Neural cell (in vitro differentiated cells): ENCODE measurements at regions not wholly inside any gene's neighbourhood (a gene's known extent, or its start where the extent isn't known, plus 50 kb on each side); places are given as distances from the start of the nearest gene placed in this dataset.

Experiments used
- H2AFZ ChIP-seq: fragments of 200-600, 300-800 bp; sonication (generic), shearing (Covaris generic); 2 replicates; pipeline ENCODE4 v1.6.0; 2014; ENCODE audit warnings: low read depth, mild to moderate bottlenecking, antibody characterized with exemption, low read length, moderate library complexity
- H3F3A ChIP-seq: fragments of 200-600 bp; shearing (Covaris generic); 2 replicates; pipeline ENCODE4 v1.6.1; 2016; ENCODE audit warnings: mild to moderate bottlenecking, moderate library complexity, mixed read lengths, antibody characterized with exemption, low read length; ENCODE audit not compliant: insufficient read depth, poor library complexity, severe bottlenecking
- H3K27ac ChIP-seq: fragments of 200-600, 300-800 bp; sonication (generic), shearing (Covaris generic); 2 replicates; pipeline ENCODE4 v1.5.1; 2014; ENCODE audit warnings: mild to moderate bottlenecking, low read length, moderate library complexity
- H3K27me3 ChIP-seq: fragments of 300-800, 200-600 bp; sonication (generic), shearing (Covaris generic); 2 replicates; pipeline ENCODE4 v1.6.0; 2014; ENCODE audit warnings: mild to moderate bottlenecking, low read depth, low read length, moderate library complexity; ENCODE audit not compliant: insufficient read depth
- H3K36me3 ChIP-seq: fragments of 300-800, 200-600 bp; sonication (generic), shearing (Covaris generic); 2 replicates; pipeline ENCODE4 v1.5.1; 2014; ENCODE audit warnings: mild to moderate bottlenecking, antibody characterized with exemption, low read length, moderate library complexity; ENCODE audit not compliant: insufficient read depth
- H3K4me2 ChIP-seq: fragments of 300-800, 200-600 bp; sonication (generic), shearing (Covaris generic); 2 replicates; pipeline ENCODE4 v1.6.0; 2014; ENCODE audit warnings: mild to moderate bottlenecking, low read length
- H3K4me3 ChIP-seq: fragments of 300-800, 200-600 bp; sonication (generic), shearing (Covaris generic); 2 replicates; pipeline ENCODE4 v1.5.1; 2014; ENCODE audit warnings: mild to moderate bottlenecking, low read length, moderate library complexity
- H3K79me2 ChIP-seq: fragments of 200-600 bp; shearing (Covaris generic); replicated peaks from 2 replicates; pipeline ENCODE4 v1.6.0; 2014; ENCODE audit warnings: mild to moderate bottlenecking, low read length, moderate library complexity; ENCODE audit not compliant: insufficient read depth
- H3K9ac ChIP-seq: fragments of 300-800, 200-600 bp; sonication (generic), shearing (Covaris generic); 2 replicates; pipeline ENCODE4 v1.6.1; 2016; ENCODE audit warnings: mild to moderate bottlenecking, low read length, mixed read lengths
- H3K9me2 ChIP-seq: fragments of 200-600 bp; shearing (Covaris generic); 2 replicates; pipeline ENCODE4 v1.6.1; 2016; ENCODE audit warnings: mild to moderate bottlenecking, low read length, mixed read lengths; ENCODE audit not compliant: insufficient read depth
- H3K9me3 ChIP-seq: fragments of 200-600, 300-800 bp; sonication (generic), shearing (Covaris generic); 2 replicates; pipeline ENCODE4 v1.6.1; 2016; ENCODE audit warnings: mild to moderate bottlenecking, mixed run types, low read length, moderate library complexity, mixed read lengths
- H4K20me1 ChIP-seq: fragments of 200-600 bp; shearing (Covaris generic); 2 replicates; pipeline ENCODE4 v1.6.1; 2016; ENCODE audit warnings: mild to moderate bottlenecking, mixed run types; ENCODE audit not compliant: insufficient read depth
- EP300 ChIP-seq: fragments of 450-650 bp; conservative IDR thresholded peaks from 2 replicates; pipeline ENCODE4 v1.6.1; 2014; ENCODE audit warnings: antibody characterized with exemption, mild to moderate bottlenecking, moderate library complexity; ENCODE audit not compliant: poor library complexity, severe bottlenecking
- EZH2 ChIP-seq: fragments of 200-600, 300-800 bp; shearing (Covaris generic), sonication (generic); IDR thresholded peaks from 2 replicates; pipeline ENCODE4 v1.6.1; 2014; ENCODE audit warnings: antibody characterized with exemption, low read length, borderline replicate concordance, mild to moderate bottlenecking; ENCODE audit not compliant: insufficient read depth, poor library complexity, severe bottlenecking
- MXI1 ChIP-seq: fragments of 450-650 bp; conservative IDR thresholded peaks from 2 replicates; pipeline ENCODE4 v1.6.1; 2014; ENCODE audit warnings: antibody characterized with exemption, mild to moderate bottlenecking; ENCODE audit not compliant: poor library complexity, severe bottlenecking
- POLR2AphosphoS5 ChIP-seq: IDR thresholded peaks from 2 replicates; pipeline ENCODE4 v1.6.1; 2012
- RAD21 ChIP-seq: fragments of 450-650 bp; conservative IDR thresholded peaks from 2 replicates; pipeline ENCODE4 v1.6.1; 2014; ENCODE audit warnings: antibody characterized with exemption, mild to moderate bottlenecking, moderate library complexity
- SMC3 ChIP-seq: fragments of 450-650 bp; conservative IDR thresholded peaks from 2 replicates; pipeline ENCODE4 v1.6.1; 2014; ENCODE audit warnings: antibody characterized with exemption, mild to moderate bottlenecking, moderate library complexity; ENCODE audit not compliant: poor library complexity
- TAF1 ChIP-seq: IDR thresholded peaks from 2 replicates; pipeline ENCODE4 v1.6.1; 2012; ENCODE audit warnings: low read depth
- TF ChIP-seq, protein P1 (sequence below): fragments of 450-650 bp; IDR thresholded peaks from 2 replicates; pipeline ENCODE4 v1.5.1; 2014; ENCODE audit warnings: antibody characterized with exemption, mild to moderate bottlenecking, moderate library complexity; ENCODE audit not compliant: poor library complexity, severe bottlenecking
- TF ChIP-seq, protein P2 (sequence below): IDR thresholded peaks from 2 replicates; pipeline ENCODE4 v1.6.1; 2012; ENCODE audit warnings: borderline replicate concordance

DNA sequence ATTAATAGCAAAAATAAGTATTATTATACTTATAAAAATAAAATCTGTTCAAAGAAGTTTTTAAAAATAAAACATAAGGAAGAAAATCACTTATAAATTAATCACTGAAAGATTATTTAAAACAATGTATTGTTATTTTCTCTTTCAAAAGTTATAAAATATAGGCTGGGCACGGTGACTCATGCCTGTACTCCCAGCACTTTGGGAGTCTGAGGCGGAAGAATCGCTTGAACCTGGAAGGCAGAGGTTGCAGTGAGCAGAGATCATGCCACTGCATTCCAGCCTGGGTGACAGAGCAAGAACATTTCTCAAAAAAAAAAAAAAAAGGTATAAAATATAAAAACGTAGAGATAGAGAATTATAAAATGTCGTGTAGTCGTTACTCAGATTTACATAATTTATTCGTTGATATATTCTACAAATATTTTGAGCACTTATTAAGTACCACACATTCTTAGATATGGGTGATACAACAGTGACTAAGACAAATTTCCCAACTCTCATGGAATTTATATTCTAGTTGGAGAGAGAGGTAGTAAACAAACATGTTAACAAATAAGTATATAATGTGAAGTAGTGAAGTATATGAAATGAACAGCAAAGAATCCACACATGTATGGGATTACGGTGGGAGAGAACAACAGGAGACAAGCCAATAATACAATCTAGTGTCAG is 1030.0 kb downstream of the SORCS1 start:
- no peaks in the 10 kb centered on the region for H4K20me1 ChIP-seq
- no peak overlapping the region for H3K4me3 ChIP-seq
- H3K36me3 ChIP-seq: no peaks in the 10 kb centered on the region
- no peaks in the 10 kb centered on the region for H3K9me3 ChIP-seq
- no peaks in the 10 kb centered on the region for H3K27me3 ChIP-seq
- H3F3A ChIP-seq: no peaks in the 10 kb centered on the region
- no peak overlapping the region for H3K9ac ChIP-seq
- TF ChIP-seq, protein P1, sequence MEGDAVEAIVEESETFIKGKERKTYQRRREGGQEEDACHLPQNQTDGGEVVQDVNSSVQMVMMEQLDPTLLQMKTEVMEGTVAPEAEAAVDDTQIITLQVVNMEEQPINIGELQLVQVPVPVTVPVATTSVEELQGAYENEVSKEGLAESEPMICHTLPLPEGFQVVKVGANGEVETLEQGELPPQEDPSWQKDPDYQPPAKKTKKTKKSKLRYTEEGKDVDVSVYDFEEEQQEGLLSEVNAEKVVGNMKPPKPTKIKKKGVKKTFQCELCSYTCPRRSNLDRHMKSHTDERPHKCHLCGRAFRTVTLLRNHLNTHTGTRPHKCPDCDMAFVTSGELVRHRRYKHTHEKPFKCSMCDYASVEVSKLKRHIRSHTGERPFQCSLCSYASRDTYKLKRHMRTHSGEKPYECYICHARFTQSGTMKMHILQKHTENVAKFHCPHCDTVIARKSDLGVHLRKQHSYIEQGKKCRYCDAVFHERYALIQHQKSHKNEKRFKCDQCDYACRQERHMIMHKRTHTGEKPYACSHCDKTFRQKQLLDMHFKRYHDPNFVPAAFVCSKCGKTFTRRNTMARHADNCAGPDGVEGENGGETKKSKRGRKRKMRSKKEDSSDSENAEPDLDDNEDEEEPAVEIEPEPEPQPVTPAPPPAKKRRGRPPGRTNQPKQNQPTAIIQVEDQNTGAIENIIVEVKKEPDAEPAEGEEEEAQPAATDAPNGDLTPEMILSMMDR: no peak
- TF ChIP-seq TAF1: no peak
- TF ChIP-seq POLR2AphosphoS5: no peak
- no peak for TF ChIP-seq MXI1
- TF ChIP-seq EZH2: no peak
- TF ChIP-seq RAD21: no peak
- TF ChIP-seq SMC3: no peak
- TF ChIP-seq, protein P2, sequence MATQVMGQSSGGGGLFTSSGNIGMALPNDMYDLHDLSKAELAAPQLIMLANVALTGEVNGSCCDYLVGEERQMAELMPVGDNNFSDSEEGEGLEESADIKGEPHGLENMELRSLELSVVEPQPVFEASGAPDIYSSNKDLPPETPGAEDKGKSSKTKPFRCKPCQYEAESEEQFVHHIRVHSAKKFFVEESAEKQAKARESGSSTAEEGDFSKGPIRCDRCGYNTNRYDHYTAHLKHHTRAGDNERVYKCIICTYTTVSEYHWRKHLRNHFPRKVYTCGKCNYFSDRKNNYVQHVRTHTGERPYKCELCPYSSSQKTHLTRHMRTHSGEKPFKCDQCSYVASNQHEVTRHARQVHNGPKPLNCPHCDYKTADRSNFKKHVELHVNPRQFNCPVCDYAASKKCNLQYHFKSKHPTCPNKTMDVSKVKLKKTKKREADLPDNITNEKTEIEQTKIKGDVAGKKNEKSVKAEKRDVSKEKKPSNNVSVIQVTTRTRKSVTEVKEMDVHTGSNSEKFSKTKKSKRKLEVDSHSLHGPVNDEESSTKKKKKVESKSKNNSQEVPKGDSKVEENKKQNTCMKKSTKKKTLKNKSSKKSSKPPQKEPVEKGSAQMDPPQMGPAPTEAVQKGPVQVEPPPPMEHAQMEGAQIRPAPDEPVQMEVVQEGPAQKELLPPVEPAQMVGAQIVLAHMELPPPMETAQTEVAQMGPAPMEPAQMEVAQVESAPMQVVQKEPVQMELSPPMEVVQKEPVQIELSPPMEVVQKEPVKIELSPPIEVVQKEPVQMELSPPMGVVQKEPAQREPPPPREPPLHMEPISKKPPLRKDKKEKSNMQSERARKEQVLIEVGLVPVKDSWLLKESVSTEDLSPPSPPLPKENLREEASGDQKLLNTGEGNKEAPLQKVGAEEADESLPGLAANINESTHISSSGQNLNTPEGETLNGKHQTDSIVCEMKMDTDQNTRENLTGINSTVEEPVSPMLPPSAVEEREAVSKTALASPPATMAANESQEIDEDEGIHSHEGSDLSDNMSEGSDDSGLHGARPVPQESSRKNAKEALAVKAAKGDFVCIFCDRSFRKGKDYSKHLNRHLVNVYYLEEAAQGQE: no peak
- no peak for TF ChIP-seq EP300
- no peaks in the 10 kb centered on the region for H3K79me2 ChIP-seq
- H3K4me2 ChIP-seq: no peak overlapping the region
- H3K27ac ChIP-seq: no peak overlapping the region
- no peak overlapping the region for H2AFZ ChIP-seq
- H3K9me2 ChIP-seq: no peaks in the 10 kb centered on the region

DNA sequence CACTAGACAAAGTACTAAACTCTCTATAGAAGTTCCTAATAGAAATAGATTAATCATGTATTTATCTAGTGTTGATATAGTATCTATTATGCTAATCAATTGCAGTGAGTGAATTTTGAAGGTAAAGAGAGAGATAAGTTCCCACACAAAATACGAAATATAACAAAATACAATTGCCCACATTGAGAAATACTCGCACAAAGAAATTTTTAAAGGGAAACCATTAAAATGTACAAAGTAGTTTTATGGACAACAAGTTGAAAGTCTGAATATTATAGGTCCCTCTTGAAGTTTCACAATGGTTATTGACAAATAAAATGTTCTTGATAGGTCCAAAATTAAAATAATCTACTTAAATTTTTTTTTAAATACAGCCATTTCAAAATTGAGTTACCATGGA is 1031.1 kb downstream of the SORCS1 start:
- Histone ChIP-seq H3F3A (no peaks in the 10 kb centered on the region), H3K27me3 (no peaks in the 10 kb centered on the region), H4K20me1 (no peaks in the 10 kb centered on the region), H3K4me3 (no peak overlapping the region), H3K79me2 (no peaks in the 10 kb centered on the region), H3K9ac (no peak overlapping the region), H3K4me2 (no peak overlapping the region), H3K27ac (no peak overlapping the region), H3K9me3 (no peaks in the 10 kb centered on the region), H3K36me3 (no peaks in the 10 kb centered on the region), H2AFZ (no peak overlapping the region), H3K9me2 (no peaks in the 10 kb centered on the region)
- TF ChIP-seq TAF1 (no peak), MXI1 (no peak), SMC3 (no peak), RAD21 (no peak), EZH2 (no peak), POLR2AphosphoS5 (no peak), EP300 (no peak)
- TF ChIP-seq, protein P1: no peak
- TF ChIP-seq, protein P2: no peak
